GM04504 (cell line): ENCODE measurements at regions not wholly inside any gene's neighbourhood (a gene's known extent, or its start where the extent isn't known, plus 50 kb on each side); places are given as distances from the start of the nearest gene placed in this dataset.

Experiments
- DNase-seq: peaks from one replicate; pipeline ENCODE4 v3.0.0-alpha.2; 2012; ENCODE audit warnings: low read depth

GRCh38 chr2:8159966-8160603 is 521.8 kb upstream of the ID2 start:
- DNase-seq = no peak

- DNase-seq = no peak
These were observed 520.9 kb upstream of the ID2 start for GRCh38 chr2:8160959-8161358.

GRCh38 chr2:8162552-8162951 is 519.3 kb upstream of the ID2 start:
- DNase-seq = no peak

- no peak for DNase-seq
These were observed 516.3 kb upstream of the ID2 start for GRCh38 chr2:8165550-8165949.

- DNase-seq = no peak
These were observed 513.7 kb upstream of the ID2 start for GRCh38 chr2:8168022-8168717.

- DNase-seq = no peak
These were observed 512.9 kb upstream of the ID2 start for GRCh38 chr2:8168876-8169424.

- peak; percentile 62 for DNase-seq
These were observed 512.4 kb upstream of the ID2 start for GRCh38 chr2:8169443-8169842.

- DNase-seq = no peak
These were observed 511.1 kb upstream of the ID2 start for GRCh38 chr2:8170552-8171327.

- DNase-seq = no peak
These were observed 510.2 kb upstream of the ID2 start for GRCh38 chr2:8171608-8172007.

GRCh38 chr2:8172661-8173060 is 509.2 kb upstream of the ID2 start:
- no peak for DNase-seq

GRCh38 chr2:8174641-8175257 is 507.1 kb upstream of the ID2 start:
- no peak for DNase-seq

- DNase-seq = no peak
These were observed 505.0 kb upstream of the ID2 start for GRCh38 chr2:8176887-8177286.

GRCh38 chr2:8177566-8177965 is 504.3 kb upstream of the ID2 start:
- DNase-seq = no peak

- no peak for DNase-seq
These were observed 502.9 kb upstream of the ID2 start for GRCh38 chr2:8178911-8179310.

GRCh38 chr2:8189316-8189715 is 492.5 kb upstream of the ID2 start:
- no peak for DNase-seq

- DNase-seq = no peak
These were observed 491.6 kb upstream of the ID2 start for GRCh38 chr2:8190279-8190678.

- no peak for DNase-seq
These were observed 490.4 kb upstream of the ID2 start for GRCh38 chr2:8191427-8191826.

GRCh38 chr2:8193146-8193545 is 488.7 kb upstream of the ID2 start:
- no peak for DNase-seq

- DNase-seq = no peak
These were observed 487.9 kb upstream of the ID2 start for GRCh38 chr2:8193686-8194615.

- no peak for DNase-seq
These were observed 486.1 kb upstream of the ID2 start for GRCh38 chr2:8195784-8196183.

- DNase-seq = no peak
These were observed 485.5 kb upstream of the ID2 start for GRCh38 chr2:8196316-8196715.
